ENCODE measurements at regions not wholly inside any gene's neighbourhood (a gene's known extent, or its start where the extent isn't known, plus 50 kb on each side); places are given as distances from the start of the nearest gene placed in this dataset.
A peak's percentile ranks its signal among the peaks of the same experiment; 100 is the strongest.

- TF ChIP-seq ZBTB10 (CRISPR knock-in tag; IDR thresholded peaks at IDR 0.05; ENCODE audit: borderline replicate concordance), result peak; percentile 89; the same call in 1 of the 2 replicates
- 0 out of 2 replicates have a peak, but pooled peaks have one; percentile 32 for TF ChIP-seq BATF2 (CRISPR knock-in tag; IDR thresholded peaks at IDR 0.05)
- no peak for TF ChIP-seq ZNF775 (CRISPR knock-in tag; IDR thresholded peaks at IDR 0.05; ENCODE audit: borderline replicate concordance)
- TF ChIP-seq ZNF670 (CRISPR knock-in tag; IDR thresholded peaks at IDR 0.05; ENCODE audit: borderline replicate concordance), result peak; percentile 22; the same call in 1 of the 2 replicates
- TF ChIP-seq ZNF543 (CRISPR knock-in tag; IDR thresholded peaks at IDR 0.05), result peak; percentile 93
- TF ChIP-seq ZNF367 (CRISPR knock-in tag; IDR thresholded peaks at IDR 0.05; ENCODE audit: borderline replicate concordance), result peak; percentile 81; the same call in 1 of the 2 replicates
- peak; percentile 82; the same call in 1 of the 2 replicates for TF ChIP-seq ZFP1 (CRISPR knock-in tag; IDR thresholded peaks at IDR 0.05)
- peak; percentile 82; the same call in 1 of the 2 replicates for TF ChIP-seq ZSCAN20 (CRISPR knock-in tag; IDR thresholded peaks at IDR 0.05; ENCODE audit: borderline replicate concordance)
- TF ChIP-seq TBX3 (IDR thresholded peaks at IDR 0.05; ENCODE audit: borderline replicate concordance), result peak; percentile 72; the same call in 1 of the 2 replicates
- no peak; the same call in 1 of the 2 replicates for TF ChIP-seq ZNF619 (CRISPR knock-in tag; IDR thresholded peaks at IDR 0.05)
- TF ChIP-seq MED1 (CRISPR knock-in tag; IDR thresholded peaks at IDR 0.05), result peak; percentile 96
- TF ChIP-seq ZNF230 (CRISPR knock-in tag; IDR thresholded peaks at IDR 0.05), result peak; percentile 67
- TF ChIP-seq ZNF512 (CRISPR knock-in tag; IDR thresholded peaks at IDR 0.05), result no peak
- peak; percentile 35; the same call in 1 of the 3 replicates for TF ChIP-seq MXI1 (IDR thresholded peaks at IDR 0.05; ENCODE audit: borderline replicate concordance, low read depth, low read length)
- no peak for TF ChIP-seq IKZF1 (IDR thresholded peaks at IDR 0.05)
- TF ChIP-seq AGO2 (optimal IDR thresholded peaks at IDR 0.05; ENCODE audit: low read depth, low read length), result no peak
- TF ChIP-seq YY1 (IDR thresholded peaks at IDR 0.05; ENCODE audit: insufficient read depth, insufficient replicate concordance, low read depth, low read length), result peak; percentile 53
- no peak for TF ChIP-seq SYNCRIP (IDR thresholded peaks at IDR 0.05; ENCODE audit: insufficient read depth, low read depth, low read length)
- no peak for TF ChIP-seq ZNF282 (IDR thresholded peaks at IDR 0.05; ENCODE audit: partially characterized antibody)
- no peak for TF ChIP-seq IKZF4 (CRISPR knock-in tag; IDR thresholded peaks at IDR 0.05; ENCODE audit: borderline replicate concordance, low read depth, not compliant biosample characterization)
- TF ChIP-seq TEAD2 (CRISPR knock-in tag; IDR thresholded peaks at IDR 0.05), result no peak
Measured at GRCh38 chr6:43990627-43991619, 136.3 kb downstream of the MRPL14 start (continued).
